SK-N-SH (cell line): ENCODE measurements at regions not wholly inside any gene's neighbourhood (a gene's known extent, or its start where the extent isn't known, plus 50 kb on each side); places are given as distances from the start of the nearest gene placed in this dataset.

Experiments used
- CTCF ChIA-PET: fragments of 300-600, 350-600 bp; formaldehyde crosslinking; extraction: SDS; loops from one replicate; lab custom pipeline; 2021; lab: Yijun Ruan, JAX
- POLR2A ChIA-PET: fragments of 350-600 bp; sonication (Branson Sonifier 250); formaldehyde crosslinking; extraction: SDS; loops from one replicate; lab custom pipeline; 2020; ENCODE audit warnings: antibody characterized with exemption, inconsistent platforms; lab: Yijun Ruan, JAX
- DNase-seq: peaks from one replicate; pipeline ENCODE4 v3.0.0; 2012
- H2AFZ ChIP-seq: fragments of 200-600 bp; sonication (generic); 2 replicates; pipeline ENCODE4 v1.8.1; 2016; ENCODE audit warnings: antibody characterized with exemption, mild to moderate bottlenecking, low read depth
- H3F3A ChIP-seq: fragments of 200-600 bp; sonication (generic); replicated peaks from 2 replicates; pipeline ENCODE3; 2016; ENCODE audit warnings: antibody characterized with exemption, mild to moderate bottlenecking; ENCODE audit not compliant: insufficient read depth
- H3K27ac ChIP-seq, 2 experiments: fragments of 200-500 bp in 1 of 2; fragments of 200-600 bp in 1 of 2; sonication (Bioruptor generic) in 1 of 2; sonication (generic), shearing (Covaris generic) in 1 of 2; 2 replicates each; pipeline versions ENCODE4 v1.5.1 to v1.6.1; 2014 to 2016; ENCODE audit warnings: low read depth in 2 of 2, inconsistent platforms in 1 of 2, low read length in 1 of 2, mild to moderate bottlenecking in 1 of 2, mixed read lengths in 1 of 2
- H3K27me3 ChIP-seq: fragments of 200-600 bp; sonication (generic), shearing (Covaris generic); 2 replicates; pipeline ENCODE4 v1.6.1; 2016; ENCODE audit warnings: mixed run types; ENCODE audit not compliant: insufficient read depth
- H3K36me3 ChIP-seq, 2 experiments: fragments of 200-500 bp in 1 of 2; fragments of 200-600 bp in 1 of 2; sonication (Bioruptor generic) in 1 of 2; sonication (generic) in 1 of 2; replicated peaks in 1 of 2; 2 replicates each; pipeline versions ENCODE3 to v1.5.1; 2014 to 2016; ENCODE audit warnings: low read length in 1 of 2, mild to moderate bottlenecking in 1 of 2; ENCODE audit not compliant: insufficient read depth in 2 of 2, control insufficient read depth in 1 of 2
- H3K4me1 ChIP-seq, 2 experiments: fragments of 200-500 bp in 1 of 2; fragments of 200-600 bp in 1 of 2; sonication (Bioruptor generic) in 1 of 2; sonication (generic), shearing (Covaris generic) in 1 of 2; 2 replicates each; pipeline versions ENCODE4 v1.5.1 to v1.6.1; 2014 to 2016; ENCODE audit warnings: low read depth in 1 of 2, low read length in 1 of 2, mixed run types in 1 of 2; ENCODE audit not compliant: insufficient read depth in 2 of 2, control insufficient read depth in 1 of 2
- H3K4me2 ChIP-seq: fragments of 200-600 bp; sonication (generic), shearing (Covaris generic); 2 replicates; pipeline ENCODE4 v1.6.1; 2017; ENCODE audit warnings: mixed run types
- H3K4me3 ChIP-seq, 2 experiments: fragments of 200-500 bp in 1 of 2; fragments of 200-600 bp in 1 of 2; sonication (Bioruptor generic) in 1 of 2; sonication (generic), shearing (Covaris generic) in 1 of 2; 2 replicates each; pipeline versions ENCODE4 v1.5.1 to v1.8.1; 2014 to 2016; ENCODE audit warnings: low read depth in 2 of 2, inconsistent platforms in 1 of 2, low read length in 1 of 2, mild to moderate bottlenecking in 1 of 2, mixed read lengths in 1 of 2, moderate library complexity in 1 of 2
- H3K79me2 ChIP-seq: fragments of 200-600 bp; sonication (generic); 2 replicates; pipeline ENCODE4 v1.8.1; 2017; ENCODE audit warnings: mild to moderate bottlenecking; ENCODE audit not compliant: insufficient read depth
- H3K9ac ChIP-seq: fragments of 200-600 bp; sonication (generic); 2 replicates; pipeline ENCODE4 v1.6.1; 2017; ENCODE audit warnings: mixed run types
- H3K9me2 ChIP-seq: fragments of 200-600 bp; sonication (generic); 2 replicates; pipeline ENCODE4 v1.6.1; 2017; ENCODE audit warnings: mixed run types
- H3K9me3 ChIP-seq: fragments of 200-600 bp; sonication (generic); 2 replicates; pipeline ENCODE4 v1.6.1; 2017; ENCODE audit warnings: mixed run types, mild to moderate bottlenecking, moderate library complexity
- H4K20me1 ChIP-seq: fragments of 200-600 bp; sonication (generic); 2 replicates; pipeline ENCODE4 v1.6.1; 2017; ENCODE audit warnings: mild to moderate bottlenecking, mixed run types; ENCODE audit not compliant: insufficient read depth
- EP300 ChIP-seq, 2 experiments: IDR thresholded peaks; 2 replicates each; pipeline versions ENCODE4 v1.4.0 to v1.6.1; 2012; ENCODE audit warnings: borderline replicate concordance in 1 of 2, low read depth in 1 of 2, low read length in 1 of 2
- FOSL2 ChIP-seq: IDR thresholded peaks from 2 replicates; pipeline ENCODE4 v1.4.0; 2012; ENCODE audit warnings: low read depth, mild to moderate bottlenecking, moderate library complexity, borderline replicate concordance
- FOXJ3 ChIP-seq: sonication (generic); formaldehyde crosslinking; IDR thresholded peaks from 2 replicates; pipeline ENCODE4 v1.5.1; 2020; ENCODE audit warnings: mild to moderate bottlenecking, missing genetic modification reagents
- FOXM1 ChIP-seq: IDR thresholded peaks from 2 replicates; pipeline ENCODE4 v1.4.0; 2012; ENCODE audit warnings: low read depth, mild to moderate bottlenecking
- GABPA ChIP-seq: IDR thresholded peaks from 2 replicates; pipeline ENCODE4 v1.4.0; 2012; ENCODE audit warnings: low read depth, mild to moderate bottlenecking
- JUND ChIP-seq: IDR thresholded peaks from 2 replicates; pipeline ENCODE4 v1.4.0; 2012
- MEF2A ChIP-seq: IDR thresholded peaks from 2 replicates; pipeline ENCODE4 v1.4.0; 2012; ENCODE audit warnings: low read depth, borderline replicate concordance
- NFIC ChIP-seq: IDR thresholded peaks from 2 replicates; pipeline ENCODE4 v1.4.0; 2012; ENCODE audit warnings: borderline replicate concordance
- PBX3 ChIP-seq: IDR thresholded peaks from 2 replicates; pipeline ENCODE4; 2012
- POLR2AphosphoS5 ChIP-seq: IDR thresholded peaks from 2 replicates; pipeline ENCODE4 v1.6.1; 2012; ENCODE audit warnings: low read depth, low read length
- RAD21 ChIP-seq: IDR thresholded peaks from 2 replicates; pipeline ENCODE4 v1.6.1; 2012; ENCODE audit warnings: mild to moderate bottlenecking, low read length
- RFX5 ChIP-seq: IDR thresholded peaks from 2 replicates; pipeline ENCODE4 v1.6.1; 2012; ENCODE audit warnings: mild to moderate bottlenecking, improper control_type of control experiment, low read length
- RXRA ChIP-seq: IDR thresholded peaks from 2 replicates; pipeline ENCODE4 v1.4.0; 2012; ENCODE audit warnings: low read depth, mild to moderate bottlenecking, borderline replicate concordance
- TAF1 ChIP-seq: IDR thresholded peaks from 2 replicates; pipeline ENCODE4 v1.6.1; 2012; ENCODE audit warnings: low read depth, mild to moderate bottlenecking, low read length, moderate library complexity, borderline replicate concordance
- TEAD4 ChIP-seq: IDR thresholded peaks from 2 replicates; pipeline ENCODE4 v1.4.0; 2012; ENCODE audit warnings: mild to moderate bottlenecking, borderline replicate concordance; ENCODE audit not compliant: insufficient read depth
- WGBS: methylation state at CpG from one replicate; pipeline ENCODE4 v1.1.6; 2017; ENCODE audit warnings: low lambda C conversion rate; 5-methylcytosine and 5-hydroxymethylcytosine counted together
- TF ChIP-seq, protein P1 (sequence below): IDR thresholded peaks from 2 replicates; pipeline ENCODE4 v1.6.1; 2012; ENCODE audit warnings: mild to moderate bottlenecking, low read depth, low read length, moderate library complexity
- TF ChIP-seq, protein P2 (sequence below): IDR thresholded peaks from 2 replicates; pipeline ENCODE4 v1.4.0; 2012; ENCODE audit warnings: low read depth

DNA sequence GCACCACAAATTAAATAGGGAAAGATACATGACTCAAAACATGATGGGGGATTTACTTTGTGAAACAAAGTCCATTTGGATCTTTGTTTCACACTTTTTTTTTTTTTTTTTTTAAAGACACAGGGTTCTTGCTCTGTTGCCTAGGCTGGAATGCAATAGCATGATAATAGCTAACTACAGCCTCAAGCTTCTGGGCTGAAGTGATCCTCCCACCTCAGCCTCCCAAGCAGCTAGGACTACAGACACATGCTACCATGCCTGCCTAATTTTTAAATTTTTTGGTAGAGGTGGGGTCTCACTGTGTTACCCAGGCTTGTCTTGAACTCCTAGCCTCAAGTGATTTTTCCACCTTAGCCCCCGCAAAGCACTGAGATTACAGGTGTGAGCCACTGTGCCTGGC lies 172.6 kb upstream of the KLF14 start:
- WGBS, result 97% methylated on average over 1 of the region's 1 CpG
- Histone ChIP-seq H3K4me3 (peak overlapping the region in 1 of 2 experiments; percentile 10; a peak in 1 of 4 replicates), H2AFZ (no peak overlapping the region), H3F3A (peaks cover 100% of the 10 kb centered on the region), H4K20me1 (peaks cover 60% of the 10 kb centered on the region), H3K36me3 (peaks cover 14 to 58% of the 10 kb centered on the region in 2 experiments), H3K9me3 (no peaks in the 10 kb centered on the region), H3K27ac (peak overlapping the region in 1 of 2 experiments; percentile 100; a peak in 3 of 4 replicates), H3K27me3 (no peaks in the 10 kb centered on the region), H3K4me2 (peak overlapping the region; percentile 89), H3K79me2 (peaks cover 94% of the 10 kb centered on the region), H3K9ac (peak overlapping the region; percentile 71), H3K4me1 (peaks cover 15 to 48% of the 10 kb centered on the region in 2 experiments), H3K9me2 (no peaks in the 10 kb centered on the region)
- POLR2A ChIA-PET, result no interaction called here
- TF ChIP-seq FOXM1, result no peak
- TF ChIP-seq PBX3, result no peak
- no peak for TF ChIP-seq FOSL2
- TF ChIP-seq POLR2AphosphoS5, result no peak
- no peak for TF ChIP-seq FOXJ3 (CRISPR knock-in tag)
- no peak for TF ChIP-seq EP300 (IDR thresholded peaks at IDR 0.05; ENCODE audit: borderline replicate concordance in 1 of 2, low read depth in 1 of 2, low read length in 1 of 2)
- no peak for TF ChIP-seq MEF2A
- no peak for TF ChIP-seq TEAD4
- TF ChIP-seq RXRA, result no peak
- TF ChIP-seq NFIC, result no peak
- TF ChIP-seq GABPA, result no peak
- no peak for TF ChIP-seq TAF1
- DNase-seq, result no peak
- CTCF ChIA-PET, result interaction anchor here (1.4 to 2.1 kb wide), 2 partner anchors 10 kb away, joined by 12 to 24 read pairs; no protein-coding TSS in a partner anchor

- H3K27me3 ChIP-seq, result no peaks in the 10 kb centered on the region
- H4K20me1 ChIP-seq, result peaks cover 51% of the 10 kb centered on the region
- peak overlapping the region in 1 of 2 experiments; percentile 68; a peak in 2 of 4 replicates for H3K4me3 ChIP-seq
- H3K36me3 ChIP-seq, result peaks cover 9 to 53% of the 10 kb centered on the region in 2 experiments
- 49% methylated on average over 4 of the region's 4 CpGs for WGBS
- peaks cover 15 to 39% of the 10 kb centered on the region in 2 experiments for H3K4me1 ChIP-seq
- 0 out of 2 replicates have a peak, but pooled peaks have one; percentile 14 for TF ChIP-seq POLR2AphosphoS5
- TF ChIP-seq, protein P1, sequence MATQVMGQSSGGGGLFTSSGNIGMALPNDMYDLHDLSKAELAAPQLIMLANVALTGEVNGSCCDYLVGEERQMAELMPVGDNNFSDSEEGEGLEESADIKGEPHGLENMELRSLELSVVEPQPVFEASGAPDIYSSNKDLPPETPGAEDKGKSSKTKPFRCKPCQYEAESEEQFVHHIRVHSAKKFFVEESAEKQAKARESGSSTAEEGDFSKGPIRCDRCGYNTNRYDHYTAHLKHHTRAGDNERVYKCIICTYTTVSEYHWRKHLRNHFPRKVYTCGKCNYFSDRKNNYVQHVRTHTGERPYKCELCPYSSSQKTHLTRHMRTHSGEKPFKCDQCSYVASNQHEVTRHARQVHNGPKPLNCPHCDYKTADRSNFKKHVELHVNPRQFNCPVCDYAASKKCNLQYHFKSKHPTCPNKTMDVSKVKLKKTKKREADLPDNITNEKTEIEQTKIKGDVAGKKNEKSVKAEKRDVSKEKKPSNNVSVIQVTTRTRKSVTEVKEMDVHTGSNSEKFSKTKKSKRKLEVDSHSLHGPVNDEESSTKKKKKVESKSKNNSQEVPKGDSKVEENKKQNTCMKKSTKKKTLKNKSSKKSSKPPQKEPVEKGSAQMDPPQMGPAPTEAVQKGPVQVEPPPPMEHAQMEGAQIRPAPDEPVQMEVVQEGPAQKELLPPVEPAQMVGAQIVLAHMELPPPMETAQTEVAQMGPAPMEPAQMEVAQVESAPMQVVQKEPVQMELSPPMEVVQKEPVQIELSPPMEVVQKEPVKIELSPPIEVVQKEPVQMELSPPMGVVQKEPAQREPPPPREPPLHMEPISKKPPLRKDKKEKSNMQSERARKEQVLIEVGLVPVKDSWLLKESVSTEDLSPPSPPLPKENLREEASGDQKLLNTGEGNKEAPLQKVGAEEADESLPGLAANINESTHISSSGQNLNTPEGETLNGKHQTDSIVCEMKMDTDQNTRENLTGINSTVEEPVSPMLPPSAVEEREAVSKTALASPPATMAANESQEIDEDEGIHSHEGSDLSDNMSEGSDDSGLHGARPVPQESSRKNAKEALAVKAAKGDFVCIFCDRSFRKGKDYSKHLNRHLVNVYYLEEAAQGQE, result no peak
- no peak for TF ChIP-seq JUND
- TF ChIP-seq, protein P2, sequence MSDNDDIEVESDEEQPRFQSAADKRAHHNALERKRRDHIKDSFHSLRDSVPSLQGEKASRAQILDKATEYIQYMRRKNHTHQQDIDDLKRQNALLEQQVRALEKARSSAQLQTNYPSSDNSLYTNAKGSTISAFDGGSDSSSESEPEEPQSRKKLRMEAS, result no peak
- TF ChIP-seq RAD21, result no peak
- TF ChIP-seq RFX5, result no peak
- H2AFZ ChIP-seq, result no peak overlapping the region
- POLR2A ChIA-PET, result no interaction called here
- H3K9me2 ChIP-seq, result no peaks in the 10 kb centered on the region
- H3K9me3 ChIP-seq, result no peaks in the 10 kb centered on the region
- H3K79me2 ChIP-seq, result peaks cover 94% of the 10 kb centered on the region
- peak overlapping the region; percentile 1 to 100; a peak in 3 of 4 replicates for H3K27ac ChIP-seq
- H3K4me2 ChIP-seq, result peak overlapping the region; percentile 89; the same call in 1 of the 2 replicates
- DNase-seq, result no peak
- CTCF ChIA-PET, result interaction anchor here (1.4 to 2.0 kb wide), 3 partner anchors 10 to 133 kb away, joined by 3 to 12 read pairs (median 8); no protein-coding TSS in a partner anchor
- H3F3A ChIP-seq, result peaks cover 100% of the 10 kb centered on the region
- H3K9ac ChIP-seq, result peak overlapping the region; percentile 71; the same call in 1 of the 2 replicates
Observed at GRCh38 chr7:130907439-130907838, 173.4 kb upstream of the KLF14 start.
